NB4 (cell line): ENCODE measurements at regions not wholly inside any gene's neighbourhood (a gene's known extent, or its start where the extent isn't known, plus 50 kb on each side); places are given as distances from the start of the nearest gene placed in this dataset.
A peak's percentile ranks its signal among the peaks of the same experiment; 100 is the strongest.

Experiments
- DNase-seq: peaks from one replicate; pipeline ENCODE4 v3.0.0; 2010; ENCODE audit warnings: low read depth
- H3K4me3 ChIP-seq: one replicate; pipeline ENCODE4 v1.5.1; 2011; ENCODE audit warnings: mild to moderate bottlenecking, low read depth, low read length, moderate library complexity
- CTCF ChIP-seq: IDR thresholded peaks from one replicate; pipeline ENCODE4 v1.5.1; 2012; ENCODE audit warnings: low read depth, low read length
- MAX ChIP-seq: IDR thresholded peaks from 2 replicates; pipeline ENCODE4 v1.6.1; 2011; ENCODE audit warnings: low read depth, low read length
- MYC ChIP-seq: IDR thresholded peaks from 2 replicates; pipeline ENCODE4 v1.6.1; 2011; ENCODE audit warnings: low read depth, low read length
- POLR2A ChIP-seq: IDR thresholded peaks from 2 replicates; pipeline ENCODE4 v1.6.1; 2011; ENCODE audit warnings: mild to moderate bottlenecking; ENCODE audit not compliant: insufficient read length; ENCODE audit errors: extremely low read depth

GRCh38 chr7:142362349-142362748 lies 104.5 kb upstream of the PRSS58 start:
- DNase-seq, result no peak
- TF ChIP-seq POLR2A (no peak), CTCF (no peak), MAX (no peak), MYC (no peak)
- H3K4me3 ChIP-seq, result no peak overlapping the region

DNA sequence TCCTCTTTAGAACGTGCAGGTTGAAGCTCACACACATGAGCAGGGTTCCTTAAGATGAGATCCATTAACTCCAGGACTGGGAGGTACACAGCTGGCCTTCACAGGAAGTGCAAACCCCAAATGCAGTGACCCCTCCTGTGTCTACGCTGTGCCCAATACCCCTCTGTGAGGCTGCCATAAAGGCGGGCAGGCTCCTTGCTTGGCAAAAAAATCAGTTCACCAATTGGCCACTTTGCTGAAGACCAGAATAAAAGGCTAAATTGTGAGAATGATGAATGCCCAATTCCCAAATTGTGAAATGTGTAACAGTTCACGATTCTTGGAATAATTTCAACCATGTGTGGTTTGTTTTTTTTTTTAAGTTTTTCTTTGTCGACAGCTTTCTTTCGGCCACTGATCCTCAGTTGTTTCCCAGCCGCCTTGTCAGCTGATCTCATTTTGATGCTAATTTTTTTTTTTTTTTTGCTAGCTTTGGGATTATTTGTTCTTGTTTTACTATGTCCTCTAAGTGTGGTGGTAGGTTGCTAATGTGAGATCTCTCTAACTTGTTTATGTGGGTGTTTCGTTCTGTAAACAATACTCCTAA lies 101.9 kb upstream of the PRSS58 start:
- TF ChIP-seq POLR2A (no peak), CTCF (no peak), MYC (no peak), MAX (no peak)

DNA sequence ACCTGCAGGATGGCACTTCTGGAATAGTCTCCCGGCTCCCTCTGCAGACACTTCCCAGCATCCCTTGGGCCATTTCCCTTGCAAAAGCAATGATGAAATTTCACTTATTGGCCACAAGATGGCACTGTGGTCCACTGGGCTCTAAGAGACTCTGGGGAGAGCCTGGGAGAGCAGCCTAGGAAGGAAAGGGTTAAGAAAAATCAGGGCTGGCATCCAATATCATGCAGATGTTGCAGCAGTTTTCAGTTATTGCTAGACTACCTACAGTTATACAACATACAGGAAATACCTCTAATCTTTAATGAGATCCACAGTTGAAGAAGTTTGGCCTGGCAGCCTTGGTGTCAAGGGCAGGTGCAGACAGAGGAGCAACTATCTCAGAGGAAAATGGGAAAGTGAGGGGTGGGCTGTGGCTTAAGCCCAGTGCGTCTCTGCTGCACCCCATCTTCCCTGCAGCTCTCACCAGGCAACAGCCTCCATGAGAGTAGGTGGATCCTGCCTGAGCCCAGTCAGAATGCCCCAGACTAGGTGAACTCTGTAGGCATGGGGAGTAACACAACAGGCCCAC lies 100.2 kb upstream of the PRSS58 start:
- peak; percentile 84 for DNase-seq
- TF ChIP-seq POLR2A (no peak), CTCF (peak; percentile 87)
- no peak overlapping the region for H3K4me3 ChIP-seq

More for the DNA sequence above, 101.9 kb upstream of the PRSS58 start:
- no peak overlapping the region for H3K4me3 ChIP-seq
- DNase-seq, result no peak

DNA sequence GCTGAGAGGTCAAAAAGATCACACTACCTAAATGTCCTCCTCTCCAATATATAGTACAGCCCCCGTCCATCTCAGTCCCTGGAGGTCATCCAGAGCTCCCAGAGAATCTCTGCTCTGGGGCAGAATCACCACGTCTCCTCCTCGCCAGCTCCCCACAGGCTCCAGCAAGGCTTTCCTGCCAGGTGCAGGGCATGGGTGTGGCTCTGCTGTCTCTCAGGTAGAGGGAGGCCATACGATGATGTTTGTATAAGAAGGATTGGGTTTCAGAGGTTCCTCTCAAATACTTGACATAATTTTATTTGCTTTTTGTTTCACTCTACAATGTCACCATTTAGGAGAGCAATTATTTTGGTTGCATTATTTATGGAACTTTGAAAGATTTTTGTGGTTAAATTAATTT lies 98.3 kb upstream of the PRSS58 start:
- TF ChIP-seq POLR2A, result no peak
- TF ChIP-seq MAX, result no peak
- no peak for TF ChIP-seq MYC
- no peak for TF ChIP-seq CTCF
- no peak overlapping the region for H3K4me3 ChIP-seq
- DNase-seq, result no peak

DNA sequence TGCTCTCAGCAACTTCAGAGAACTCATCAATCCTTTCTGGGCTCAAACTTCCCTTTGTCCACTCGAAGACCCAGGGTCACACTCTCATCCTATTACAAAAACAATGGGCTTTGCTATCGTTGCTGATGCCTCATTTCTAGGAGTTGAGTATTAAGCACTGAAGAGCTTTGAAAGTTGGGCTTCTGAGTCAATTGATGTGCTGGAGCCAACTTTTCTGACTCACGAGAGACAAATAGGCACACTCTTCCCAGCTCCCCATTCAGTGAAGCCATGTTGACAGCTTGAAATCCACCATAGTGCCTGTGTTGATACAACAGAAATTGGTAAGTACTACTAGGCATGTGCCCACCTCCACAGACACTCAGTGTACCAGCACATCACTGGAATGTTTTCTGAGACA lies 97.5 kb upstream of the PRSS58 start:
- no peak overlapping the region for H3K4me3 ChIP-seq
- DNase-seq, result no peak
- no peak for TF ChIP-seq POLR2A
- TF ChIP-seq MYC, result no peak
- TF ChIP-seq CTCF, result no peak
- no peak for TF ChIP-seq MAX
